Keratinocyte (primary cell): ENCODE measurements at regions not wholly inside any gene's neighbourhood (a gene's known extent, or its start where the extent isn't known, plus 50 kb on each side); places are given as distances from the start of the nearest gene placed in this dataset.

Experiments used
- EZH2 ChIP-seq: IDR thresholded peaks from one replicate; pipeline ENCODE4 v1.6.1; 2012; ENCODE audit warnings: inconsistent platforms, mild to moderate bottlenecking, low read length, moderate library complexity
- TF ChIP-seq, protein P1 (sequence below), 3 experiments: IDR thresholded peaks in 1 of 3; conservative IDR thresholded peaks in 1 of 3; optimal IDR thresholded peaks in 1 of 3; 2 replicates in 2 of 3; 3 replicates in 1 of 3; pipeline versions ENCODE3 to v1.5.1; 2011; ENCODE audit warnings: low read length in 3 of 3, mild to moderate bottlenecking in 3 of 3, moderate library complexity in 2 of 3, control low read depth in 1 of 3, inconsistent platforms in 1 of 3; ENCODE audit not compliant: insufficient read depth in 2 of 3; ENCODE audit errors: extremely low read depth in 1 of 3

DNA sequence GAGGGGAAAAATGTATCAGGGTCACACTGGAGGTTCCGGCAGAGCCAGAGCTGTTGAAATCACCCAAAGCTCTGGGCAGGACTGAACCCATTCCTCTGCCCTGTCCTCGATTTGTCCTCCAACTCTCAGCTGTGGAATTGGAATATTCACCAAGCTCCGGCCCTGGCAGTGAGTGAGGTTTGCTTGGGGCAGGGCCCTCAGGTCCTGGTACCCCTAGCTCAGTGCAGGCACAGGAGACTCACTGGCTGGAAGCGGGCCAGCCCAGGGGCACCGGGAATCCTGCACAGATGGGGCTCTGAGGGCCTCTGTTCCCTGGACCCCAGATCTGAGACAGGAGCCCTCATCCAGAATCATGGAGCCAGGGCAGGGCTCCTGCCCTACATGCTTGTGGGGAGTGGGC lies 1322.3 kb downstream of the UQCRFS1 start:
- TF ChIP-seq, protein P1, sequence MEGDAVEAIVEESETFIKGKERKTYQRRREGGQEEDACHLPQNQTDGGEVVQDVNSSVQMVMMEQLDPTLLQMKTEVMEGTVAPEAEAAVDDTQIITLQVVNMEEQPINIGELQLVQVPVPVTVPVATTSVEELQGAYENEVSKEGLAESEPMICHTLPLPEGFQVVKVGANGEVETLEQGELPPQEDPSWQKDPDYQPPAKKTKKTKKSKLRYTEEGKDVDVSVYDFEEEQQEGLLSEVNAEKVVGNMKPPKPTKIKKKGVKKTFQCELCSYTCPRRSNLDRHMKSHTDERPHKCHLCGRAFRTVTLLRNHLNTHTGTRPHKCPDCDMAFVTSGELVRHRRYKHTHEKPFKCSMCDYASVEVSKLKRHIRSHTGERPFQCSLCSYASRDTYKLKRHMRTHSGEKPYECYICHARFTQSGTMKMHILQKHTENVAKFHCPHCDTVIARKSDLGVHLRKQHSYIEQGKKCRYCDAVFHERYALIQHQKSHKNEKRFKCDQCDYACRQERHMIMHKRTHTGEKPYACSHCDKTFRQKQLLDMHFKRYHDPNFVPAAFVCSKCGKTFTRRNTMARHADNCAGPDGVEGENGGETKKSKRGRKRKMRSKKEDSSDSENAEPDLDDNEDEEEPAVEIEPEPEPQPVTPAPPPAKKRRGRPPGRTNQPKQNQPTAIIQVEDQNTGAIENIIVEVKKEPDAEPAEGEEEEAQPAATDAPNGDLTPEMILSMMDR (optimal IDR thresholded peaks at IDR 0.05 in 1 of 3, IDR thresholded peaks at IDR 0.05 in 1 of 3, conservative IDR thresholded peaks at IDR 0.05 in 1 of 3; ENCODE audit: extremely low read depth in 1 of 3, insufficient read depth in 2 of 3, low read length in 3 of 3): no peak
- TF ChIP-seq EZH2: no peak
